GM12891 (cell line): ENCODE measurements at regions not wholly inside any gene's neighbourhood (a gene's known extent, or its start where the extent isn't known, plus 50 kb on each side); places are given as distances from the start of the nearest gene placed in this dataset.

ENCODE experiments used
- PAX5 ChIP-seq: IDR thresholded peaks from 2 replicates; pipeline ENCODE4 v1.6.1; 2011; ENCODE audit warnings: low read length, moderate library complexity, mild to moderate bottlenecking; ENCODE audit not compliant: insufficient read depth, severe bottlenecking
- POLR2A ChIP-seq: IDR thresholded peaks from 2 replicates; pipeline ENCODE4 v1.6.1; 2011; ENCODE audit warnings: low read depth, low read length, control low read depth
- POLR2AphosphoS5 ChIP-seq: IDR thresholded peaks from 2 replicates; pipeline ENCODE4 v1.6.1; 2011; ENCODE audit warnings: low read depth, low read length, control low read depth
- TAF1 ChIP-seq: IDR thresholded peaks from 2 replicates; pipeline ENCODE4 v1.6.1; 2011; ENCODE audit warnings: low read depth, low read length, control low read depth

- TF ChIP-seq PAX5 (no peak), POLR2AphosphoS5 (no peak), POLR2A (no peak), TAF1 (no peak)
Observed at GRCh38 chr15:31584195-31584594, 257.6 kb downstream of the KLF13 start.
